ENCODE measurements at regions not wholly inside any gene's neighbourhood (a gene's known extent, or its start where the extent isn't known, plus 50 kb on each side); places are given as distances from the start of the nearest gene placed in this dataset.

GRCh38 chr12:78430551-78430950, 434.0 kb upstream of the SYT1 start:
- TF ChIP-seq, protein P1, sequence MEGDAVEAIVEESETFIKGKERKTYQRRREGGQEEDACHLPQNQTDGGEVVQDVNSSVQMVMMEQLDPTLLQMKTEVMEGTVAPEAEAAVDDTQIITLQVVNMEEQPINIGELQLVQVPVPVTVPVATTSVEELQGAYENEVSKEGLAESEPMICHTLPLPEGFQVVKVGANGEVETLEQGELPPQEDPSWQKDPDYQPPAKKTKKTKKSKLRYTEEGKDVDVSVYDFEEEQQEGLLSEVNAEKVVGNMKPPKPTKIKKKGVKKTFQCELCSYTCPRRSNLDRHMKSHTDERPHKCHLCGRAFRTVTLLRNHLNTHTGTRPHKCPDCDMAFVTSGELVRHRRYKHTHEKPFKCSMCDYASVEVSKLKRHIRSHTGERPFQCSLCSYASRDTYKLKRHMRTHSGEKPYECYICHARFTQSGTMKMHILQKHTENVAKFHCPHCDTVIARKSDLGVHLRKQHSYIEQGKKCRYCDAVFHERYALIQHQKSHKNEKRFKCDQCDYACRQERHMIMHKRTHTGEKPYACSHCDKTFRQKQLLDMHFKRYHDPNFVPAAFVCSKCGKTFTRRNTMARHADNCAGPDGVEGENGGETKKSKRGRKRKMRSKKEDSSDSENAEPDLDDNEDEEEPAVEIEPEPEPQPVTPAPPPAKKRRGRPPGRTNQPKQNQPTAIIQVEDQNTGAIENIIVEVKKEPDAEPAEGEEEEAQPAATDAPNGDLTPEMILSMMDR (conservative IDR thresholded peaks at IDR 0.05; ENCODE audit: control insufficient read depth, insufficient read depth, low read depth, low read length) = no peak
- no peak overlapping the region for H3K4me3 ChIP-seq (ENCODE audit: control insufficient read depth, low read depth, low read length)
- no peak for DNase-seq (ENCODE audit: low read depth)

DNA sequence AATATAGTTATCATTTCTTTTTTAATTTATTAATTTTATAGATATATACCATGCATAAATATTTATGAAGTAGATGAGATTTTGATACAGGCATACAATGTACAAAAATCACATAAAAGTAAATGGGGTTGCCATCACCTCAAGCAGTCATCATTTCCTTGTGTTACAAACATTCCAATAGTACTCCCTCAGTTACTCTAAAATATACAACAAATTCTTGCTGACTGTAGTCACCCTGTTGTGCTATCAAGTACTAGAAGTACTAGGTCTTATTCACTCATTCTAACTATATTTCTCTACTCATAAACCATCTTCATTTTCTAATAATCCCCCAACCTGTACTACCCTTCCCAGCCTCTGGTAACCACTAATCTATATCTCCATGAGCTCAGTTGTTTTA, 432.6 kb upstream of the SYT1 start:
- no peak overlapping the region for H3K4me3 ChIP-seq (ENCODE audit: control insufficient read depth, low read depth, low read length)
- DNase-seq (ENCODE audit: low read depth) = peak; percentile 7
- TF ChIP-seq, protein P1 (conservative IDR thresholded peaks at IDR 0.05; ENCODE audit: control insufficient read depth, insufficient read depth, low read depth, low read length) = no peak

DNA sequence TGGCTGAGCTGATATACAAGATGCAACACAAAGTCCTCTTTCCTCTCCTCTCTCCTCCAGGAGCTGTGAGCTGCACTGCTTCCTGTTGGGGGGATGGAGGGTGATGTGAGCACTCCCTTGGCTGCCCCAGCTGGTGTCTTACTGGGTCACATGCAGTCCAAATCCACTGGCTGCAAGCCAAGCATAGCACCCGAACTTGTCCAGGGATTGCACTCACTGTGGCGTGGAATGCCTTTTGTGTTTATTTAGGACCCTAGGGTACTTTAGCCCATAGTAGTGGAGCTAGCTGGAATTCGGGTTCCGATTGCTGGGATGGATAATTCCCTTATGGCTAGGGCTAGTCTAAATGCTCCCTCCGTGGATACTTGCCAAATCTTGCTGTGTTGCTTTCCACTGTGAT, 424.9 kb upstream of the SYT1 start:
- no peak for DNase-seq (ENCODE audit: low read depth)
- H3K4me3 ChIP-seq (ENCODE audit: control insufficient read depth, low read depth, low read length) = no peak overlapping the region
- TF ChIP-seq, protein P1 (conservative IDR thresholded peaks at IDR 0.05; ENCODE audit: control insufficient read depth, insufficient read depth, low read depth, low read length) = no peak

DNA sequence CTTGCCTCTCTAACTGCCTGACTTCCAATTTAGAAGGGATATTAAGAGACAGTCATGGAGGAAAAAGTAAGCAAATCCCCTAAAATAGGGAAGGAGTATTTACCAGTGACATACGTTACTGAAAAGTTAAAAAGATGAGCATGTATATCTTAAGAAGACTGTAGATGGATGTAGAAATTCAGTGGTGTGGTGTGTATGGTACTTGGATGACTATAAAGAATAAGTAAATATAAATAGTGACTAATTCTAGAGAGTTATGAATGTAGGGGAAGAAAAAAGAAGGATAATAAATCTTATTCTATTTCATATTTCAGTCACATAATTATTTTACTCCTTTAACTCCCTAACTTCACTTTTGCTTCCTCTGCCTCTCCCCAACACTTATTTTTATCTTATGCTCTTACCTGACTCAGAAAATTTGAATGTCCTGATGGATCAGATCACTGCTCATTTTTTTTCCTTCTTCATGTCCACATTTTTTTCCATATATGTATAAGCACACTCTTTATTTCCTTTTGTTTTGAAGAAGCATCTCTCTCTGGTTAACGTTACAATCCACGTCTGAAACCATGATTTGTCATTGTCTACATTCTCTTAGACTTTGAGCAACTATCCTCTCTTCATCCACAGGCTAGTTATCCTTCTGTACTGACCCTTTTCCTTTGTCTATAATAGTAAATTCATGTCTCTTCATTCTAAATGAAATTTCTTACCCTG, 422.7 kb upstream of the SYT1 start:
- TF ChIP-seq, protein P1 (conservative IDR thresholded peaks at IDR 0.05; ENCODE audit: control insufficient read depth, insufficient read depth, low read depth, low read length) = no peak
- no peak overlapping the region for H3K4me3 ChIP-seq (ENCODE audit: control insufficient read depth, low read depth, low read length)
- peak; percentile 37 for DNase-seq (ENCODE audit: low read depth)

DNA sequence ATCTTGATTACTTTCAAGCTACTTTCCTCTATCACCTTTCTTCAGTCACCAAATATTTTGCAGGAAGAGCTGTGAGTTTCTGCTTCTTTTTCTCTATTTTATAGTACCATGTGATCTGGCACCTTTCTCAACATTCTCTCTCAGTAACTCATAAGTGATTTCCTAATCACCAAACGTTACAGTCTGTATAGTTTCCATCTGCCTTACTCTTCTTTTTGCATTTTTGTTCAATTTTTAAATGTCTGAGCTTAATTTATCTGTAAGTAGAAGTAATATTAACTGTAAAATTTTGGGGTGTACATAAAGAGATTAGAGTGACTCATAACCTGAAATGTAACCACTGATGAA, 422.1 kb upstream of the SYT1 start:
- H3K4me3 ChIP-seq (ENCODE audit: control insufficient read depth, low read depth, low read length) = no peak overlapping the region
- TF ChIP-seq, protein P1 (conservative IDR thresholded peaks at IDR 0.05; ENCODE audit: control insufficient read depth, insufficient read depth, low read depth, low read length) = no peak
- DNase-seq (ENCODE audit: low read depth) = peak; percentile 66

DNA sequence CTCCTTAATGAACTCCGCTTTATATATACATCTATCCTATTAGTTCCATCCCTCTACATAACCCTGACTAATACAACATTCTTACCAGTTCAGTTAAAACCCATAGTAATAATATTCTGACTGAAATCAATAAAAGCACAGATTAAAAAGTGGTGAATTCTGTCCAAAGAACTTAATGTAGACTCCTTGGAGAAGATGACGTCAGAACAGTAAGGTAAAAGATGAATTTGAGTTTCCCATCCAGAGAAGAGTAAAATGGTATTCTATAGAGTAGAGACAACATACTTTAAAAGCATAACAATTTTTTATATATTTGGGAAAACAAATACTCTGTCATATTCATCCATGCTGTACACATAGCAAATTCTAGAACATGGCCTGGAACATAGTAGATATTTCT, 418.0 kb upstream of the SYT1 start:
- TF ChIP-seq, protein P1 (conservative IDR thresholded peaks at IDR 0.05; ENCODE audit: control insufficient read depth, insufficient read depth, low read depth, low read length) = no peak
- no peak for DNase-seq (ENCODE audit: low read depth)
- no peak overlapping the region for H3K4me3 ChIP-seq (ENCODE audit: control insufficient read depth, low read depth, low read length)

- no peak for DNase-seq (ENCODE audit: low read depth)
- H3K4me3 ChIP-seq (ENCODE audit: control insufficient read depth, low read depth, low read length) = no peak overlapping the region
- TF ChIP-seq, protein P1 (conservative IDR thresholded peaks at IDR 0.05; ENCODE audit: control insufficient read depth, insufficient read depth, low read depth, low read length) = no peak
These were observed 417.2 kb upstream of the SYT1 start for GRCh38 chr12:78447373-78447772.
